ENCODE measurements at regions not wholly inside any gene's neighbourhood (a gene's known extent, or its start where the extent isn't known, plus 50 kb on each side); places are given as distances from the start of the nearest gene placed in this dataset.
"Not testable (repeated sequence)": the region's sequence is repeated elsewhere in the genome, so short reads cannot be mapped to it uniquely, and the experiment has no call there.

DNA sequence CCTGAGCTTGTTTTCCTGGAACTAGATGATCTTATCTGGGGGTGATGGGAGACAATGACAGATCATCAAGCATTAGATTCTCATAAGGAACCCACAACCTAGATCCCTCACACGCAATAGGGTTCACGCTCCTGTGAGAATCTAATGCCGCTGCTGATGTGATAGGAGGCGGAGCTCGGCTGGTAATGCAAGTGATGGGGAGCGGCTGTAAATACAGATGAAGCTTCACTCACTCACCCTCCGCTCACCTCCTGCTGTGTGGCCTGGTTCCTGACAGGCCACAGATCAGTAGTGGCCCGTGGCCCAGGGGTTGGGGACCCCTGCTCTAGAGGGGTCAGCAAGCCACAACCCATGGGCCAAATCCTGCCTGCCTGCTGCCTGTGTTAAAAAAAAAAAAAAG lies 435.9 kb downstream of the CD83 start:
- no peaks in the 10 kb centered on the region for H3K27me3 Mint-ChIP-seq
- no peaks in the 10 kb centered on the region for H3K9me3 Mint-ChIP-seq
- ATAC-seq (no peak), DNase-seq (ENCODE audit: low spot score) (no peak)
- H3K27ac Mint-ChIP-seq = no peak overlapping the region
- H3K4me3 Mint-ChIP-seq = no peak overlapping the region
- H3K4me1 Mint-ChIP-seq (ENCODE audit: low read depth in 2 of 2) = no peaks in the 10 kb centered on the region
- H3K36me3 Mint-ChIP-seq = no peaks in the 10 kb centered on the region

DNA sequence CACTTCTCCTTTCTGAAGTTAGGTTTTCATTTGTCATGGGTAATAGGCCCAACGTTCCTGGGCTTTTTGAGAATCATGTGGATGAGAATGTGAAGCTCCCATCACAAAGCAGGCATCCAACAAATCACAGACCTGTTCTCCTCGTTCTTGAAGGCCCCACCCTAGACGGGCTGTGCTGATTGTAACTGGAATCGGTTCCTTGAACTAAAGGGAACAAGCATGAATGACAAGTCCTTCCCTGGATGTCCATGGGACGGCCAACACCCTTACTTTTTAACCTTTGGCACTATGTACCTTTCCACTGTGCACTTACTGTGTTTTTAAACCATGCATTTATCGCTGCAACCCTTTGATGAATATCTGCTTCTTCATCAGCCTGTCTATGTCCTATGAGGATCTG lies 438.2 kb downstream of the CD83 start:
- Mint-ChIP-seq H3K4me1 (ENCODE audit: low read depth in 2 of 2) (no peaks in the 10 kb centered on the region), H3K4me3 (no peak overlapping the region), H3K27ac (no peak overlapping the region), H3K36me3 (no peaks in the 10 kb centered on the region), H3K27me3 (no peaks in the 10 kb centered on the region), H3K9me3 (no peaks in the 10 kb centered on the region)
- DNase-seq (ENCODE audit: low spot score) = no peak
- ATAC-seq = no peak

DNA sequence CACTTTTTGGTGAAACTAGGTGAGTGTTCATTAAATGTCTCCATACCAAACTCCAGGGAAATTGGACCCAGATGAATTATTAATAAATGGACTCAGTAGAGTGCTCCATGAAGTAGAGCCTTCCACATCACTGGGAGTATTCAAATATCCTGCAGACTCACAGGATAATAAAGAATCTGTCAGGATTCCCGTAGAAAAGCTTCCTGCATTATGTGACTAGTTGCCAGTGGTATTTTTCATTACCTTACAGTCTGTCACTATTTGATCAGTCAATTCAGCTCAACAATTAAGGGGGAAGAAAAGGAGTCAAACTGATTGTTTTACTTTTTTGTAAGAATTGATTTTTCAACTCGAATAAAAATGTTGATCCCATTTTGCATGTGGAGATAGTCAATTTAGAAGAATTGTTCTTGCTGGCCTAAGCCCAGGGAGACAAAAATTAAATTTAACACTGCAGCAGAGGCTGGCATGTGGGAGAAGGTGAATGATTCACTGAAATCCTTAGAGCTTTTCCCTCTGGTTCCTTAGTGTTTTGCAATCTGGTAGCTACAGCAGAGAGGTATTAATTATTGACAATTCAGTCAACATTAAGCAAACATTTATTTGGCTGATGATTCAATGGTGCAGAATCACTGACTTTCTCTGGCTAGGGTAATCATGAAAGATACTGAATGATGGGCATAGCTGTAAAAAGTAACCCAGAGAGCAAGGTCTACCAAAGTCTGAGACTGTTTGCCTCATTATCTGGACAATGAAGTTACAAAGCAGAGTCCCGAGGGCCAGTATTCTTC lies 442.4 kb downstream of the CD83 start:
- H3K4me1 Mint-ChIP-seq (ENCODE audit: low read depth in 2 of 2) = no peaks in the 10 kb centered on the region
- H3K27ac Mint-ChIP-seq = no peak overlapping the region
- peaks cover 3% of the 10 kb centered on the region for H3K9me3 Mint-ChIP-seq
- DNase-seq (ENCODE audit: low spot score) = no peak
- no peaks in the 10 kb centered on the region for H3K27me3 Mint-ChIP-seq
- H3K4me3 Mint-ChIP-seq = no peak overlapping the region
- H3K36me3 Mint-ChIP-seq = peaks cover 4% of the 10 kb centered on the region
- ATAC-seq = no peak

DNA sequence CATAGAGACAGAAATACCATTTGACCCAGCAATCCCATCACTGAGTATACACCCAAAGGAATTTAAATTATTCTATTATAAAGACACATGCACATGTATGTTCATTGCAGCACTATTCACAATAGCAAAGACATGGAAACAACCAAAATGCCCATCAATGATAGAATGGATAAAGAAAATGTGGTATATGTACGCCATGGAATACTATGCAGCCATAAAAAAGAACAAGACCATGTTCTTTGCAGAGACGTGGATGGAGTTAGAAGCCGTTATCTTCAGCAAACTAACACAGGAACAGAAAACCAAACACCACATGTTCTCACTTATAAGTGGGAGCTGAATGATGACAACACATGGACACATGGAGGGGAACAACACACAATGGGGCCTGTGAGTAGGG lies 444.0 kb downstream of the CD83 start:
- not testable (repeated sequence) for H3K36me3 Mint-ChIP-seq; H3K4me3 Mint-ChIP-seq; DNase-seq (ENCODE audit: low spot score); ATAC-seq; H3K9me3 Mint-ChIP-seq; H3K27me3 Mint-ChIP-seq; H3K4me1 Mint-ChIP-seq (ENCODE audit: low read depth in 2 of 2); H3K27ac Mint-ChIP-seq

DNA sequence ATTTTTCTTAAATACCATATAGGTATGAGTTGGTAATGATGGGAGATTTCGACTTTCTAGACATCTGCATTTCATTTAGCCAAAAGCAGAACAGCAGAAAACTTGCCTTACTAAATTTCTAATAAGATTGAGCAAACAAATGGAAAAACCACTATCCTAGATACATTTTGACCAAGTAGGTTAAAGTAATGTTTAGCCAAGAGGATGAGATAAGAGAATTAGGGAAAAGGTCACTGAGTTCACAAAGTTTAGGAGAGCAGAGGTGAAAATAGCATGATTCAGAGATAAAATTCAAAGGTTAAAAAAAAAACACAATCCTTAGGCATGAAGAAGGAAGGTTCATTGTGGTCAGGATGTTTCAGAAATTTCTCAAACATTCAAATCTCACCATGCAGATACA lies 450.3 kb downstream of the CD83 start:
- DNase-seq (ENCODE audit: low spot score) (no peak), ATAC-seq (no peak)
- H3K4me3 Mint-ChIP-seq = no peak overlapping the region
- no peak overlapping the region for H3K27ac Mint-ChIP-seq
- peaks cover 0 to 2% of the 10 kb centered on the region in 2 donors for H3K4me1 Mint-ChIP-seq (ENCODE audit: low read depth in 2 of 2)
- no peaks in the 10 kb centered on the region for H3K36me3 Mint-ChIP-seq
- no peaks in the 10 kb centered on the region for H3K9me3 Mint-ChIP-seq
- H3K27me3 Mint-ChIP-seq = peaks cover 3 to 6% of the 10 kb centered on the region in 2 donors

DNA sequence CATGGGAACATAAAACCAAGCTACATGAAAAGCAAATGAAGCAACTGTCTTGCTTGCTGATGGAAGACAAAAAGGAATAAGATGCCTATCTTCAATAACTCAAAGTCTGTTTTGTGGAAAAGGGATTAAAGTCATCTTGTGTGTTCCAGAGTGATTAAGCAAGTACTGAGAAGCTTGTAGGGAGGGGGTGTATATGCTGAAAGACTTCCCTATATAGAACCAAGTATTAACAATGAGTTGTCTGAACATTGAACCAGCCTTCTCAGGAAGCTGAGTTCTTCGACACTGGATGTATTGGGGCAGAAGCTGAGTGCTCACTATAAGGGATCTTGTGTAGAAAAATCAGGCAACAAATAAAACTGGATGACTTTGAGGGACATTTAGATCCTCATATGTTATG lies 451.8 kb downstream of the CD83 start:
- Mint-ChIP-seq H3K4me1 (ENCODE audit: low read depth in 2 of 2) (peaks cover 0 to 2% of the 10 kb centered on the region in 2 donors), H3K9me3 (no peaks in the 10 kb centered on the region), H3K36me3 (no peaks in the 10 kb centered on the region), H3K4me3 (no peak overlapping the region), H3K27ac (no peak overlapping the region), H3K27me3 (peaks cover 3 to 6% of the 10 kb centered on the region in 2 donors)
- no peak for ATAC-seq
- DNase-seq (ENCODE audit: low spot score) = no peak

GRCh38 chr6:14569874-14570273 lies 452.3 kb downstream of the CD83 start:
- not testable (repeated sequence) for H3K4me3 Mint-ChIP-seq; DNase-seq (ENCODE audit: low spot score); H3K9me3 Mint-ChIP-seq; H3K36me3 Mint-ChIP-seq; ATAC-seq; H3K4me1 Mint-ChIP-seq (ENCODE audit: low read depth in 2 of 2); H3K27me3 Mint-ChIP-seq; H3K27ac Mint-ChIP-seq

DNA sequence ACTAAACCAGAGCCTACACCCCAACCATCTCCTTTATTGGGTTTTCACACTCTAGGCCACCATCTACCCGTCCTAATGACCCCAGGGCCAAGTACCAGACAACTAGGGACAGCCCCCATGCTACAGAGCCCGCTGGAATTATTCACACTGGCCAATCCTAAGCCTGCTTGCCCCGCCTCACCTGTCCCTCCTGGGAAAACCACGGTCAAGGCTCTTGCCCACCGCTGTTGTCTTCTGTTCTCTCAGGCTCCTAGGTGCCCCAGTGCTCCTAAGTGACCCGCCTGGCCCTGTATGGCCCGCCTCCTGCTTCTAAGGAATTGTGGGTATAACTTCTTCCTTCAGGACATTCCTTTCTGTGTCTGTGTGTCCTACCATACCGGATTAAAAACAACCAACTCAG lies 453.4 kb downstream of the CD83 start:
- no peak overlapping the region for H3K27ac Mint-ChIP-seq
- no peak for ATAC-seq
- DNase-seq (ENCODE audit: low spot score) = no peak
- H3K4me1 Mint-ChIP-seq (ENCODE audit: low read depth in 2 of 2) = peaks cover 0 to 2% of the 10 kb centered on the region in 2 donors
- H3K9me3 Mint-ChIP-seq = peaks cover under 1% of the 10 kb centered on the region
- no peak overlapping the region for H3K4me3 Mint-ChIP-seq
- H3K36me3 Mint-ChIP-seq = no peaks in the 10 kb centered on the region
- H3K27me3 Mint-ChIP-seq = peaks cover 3 to 6% of the 10 kb centered on the region in 2 donors

DNA sequence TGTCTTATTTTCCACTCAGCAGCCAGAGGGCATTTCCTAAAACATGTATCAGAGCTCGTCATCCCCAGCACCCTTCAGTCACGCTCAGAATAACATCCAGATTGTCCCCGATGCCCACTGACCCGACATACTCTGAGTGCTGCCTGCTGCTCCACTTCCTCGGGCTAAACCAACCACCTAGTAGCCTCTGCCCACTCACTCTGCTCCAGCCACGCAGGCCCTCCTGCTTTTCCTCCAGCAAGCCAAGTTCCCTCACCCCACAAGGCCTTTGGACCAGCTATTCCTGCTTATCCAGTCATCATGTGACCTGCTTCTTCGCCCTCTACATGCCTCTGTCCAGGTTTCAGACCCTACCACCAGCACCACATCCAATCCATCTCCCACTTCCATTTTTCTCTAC lies 454.2 kb downstream of the CD83 start:
- H3K9me3 Mint-ChIP-seq = peaks cover 4% of the 10 kb centered on the region
- H3K27ac Mint-ChIP-seq = no peak overlapping the region
- DNase-seq (ENCODE audit: low spot score) (no peak), ATAC-seq (no peak)
- H3K36me3 Mint-ChIP-seq = no peaks in the 10 kb centered on the region
- peaks cover 0 to 2% of the 10 kb centered on the region in 2 donors for H3K4me1 Mint-ChIP-seq (ENCODE audit: low read depth in 2 of 2)
- H3K4me3 Mint-ChIP-seq = no peak overlapping the region
- H3K27me3 Mint-ChIP-seq = peaks cover 3 to 6% of the 10 kb centered on the region in 2 donors

DNA sequence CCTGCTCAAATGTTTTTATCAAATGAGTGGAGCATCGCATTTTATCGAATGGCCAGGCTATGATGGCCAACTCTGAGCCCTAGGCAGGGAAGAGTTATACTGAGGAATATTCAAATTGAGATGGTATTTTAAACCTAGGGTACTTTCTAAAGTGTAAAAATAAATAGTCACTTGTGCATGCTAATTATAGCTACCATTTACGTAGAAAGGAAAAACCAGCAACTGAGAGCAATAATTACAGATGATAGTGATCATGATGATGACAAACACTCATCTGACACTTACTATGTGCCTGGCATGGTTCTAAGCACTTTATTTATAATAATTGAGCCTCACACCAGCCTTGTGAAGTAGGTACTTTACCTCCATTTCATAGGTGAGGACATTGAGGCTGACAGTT lies 455.7 kb downstream of the CD83 start:
- DNase-seq (ENCODE audit: low spot score) (no peak), ATAC-seq (no peak)
- peaks cover 3 to 6% of the 10 kb centered on the region in 2 donors for H3K27me3 Mint-ChIP-seq
- H3K4me3 Mint-ChIP-seq = no peak overlapping the region
- H3K27ac Mint-ChIP-seq = no peak overlapping the region
- H3K9me3 Mint-ChIP-seq = peaks cover 4% of the 10 kb centered on the region
- no peaks in the 10 kb centered on the region for H3K36me3 Mint-ChIP-seq
- H3K4me1 Mint-ChIP-seq (ENCODE audit: low read depth in 2 of 2) = no peaks in the 10 kb centered on the region

DNA sequence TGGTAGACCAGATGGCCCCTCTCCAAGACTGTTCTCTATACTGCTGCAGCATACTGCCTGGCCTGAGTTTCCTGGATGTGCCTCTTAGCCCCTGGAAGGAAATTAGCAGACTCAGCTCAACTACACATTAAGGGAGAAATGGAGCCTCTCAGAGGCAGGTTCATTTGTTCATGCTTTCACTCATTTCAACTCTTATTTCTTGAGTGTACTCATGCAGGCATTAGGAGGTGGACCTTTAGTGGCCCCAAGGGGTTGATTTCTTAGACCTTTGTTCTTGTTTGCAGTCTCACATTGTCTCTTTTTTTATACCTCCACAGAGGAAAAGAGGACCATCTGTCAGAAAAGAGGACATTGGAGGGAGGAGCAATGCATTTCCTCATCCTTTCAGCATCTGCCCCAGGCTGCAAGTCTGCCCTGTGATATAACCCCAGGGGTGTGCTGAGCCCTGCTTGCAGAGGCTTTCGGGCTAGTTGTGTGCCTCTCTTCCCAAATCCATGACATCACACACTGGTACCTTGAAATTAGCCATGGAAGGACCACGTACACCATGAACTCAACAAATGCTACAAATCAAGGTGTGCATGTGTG lies 456.2 kb downstream of the CD83 start:
- Mint-ChIP-seq H3K27me3 (peaks cover 3 to 6% of the 10 kb centered on the region in 2 donors), H3K4me3 (no peak overlapping the region), H3K36me3 (no peaks in the 10 kb centered on the region), H3K27ac (no peak overlapping the region), H3K4me1 (ENCODE audit: low read depth in 2 of 2) (no peaks in the 10 kb centered on the region), H3K9me3 (peaks cover 4% of the 10 kb centered on the region)
- no peak for DNase-seq (ENCODE audit: low spot score)
- ATAC-seq = no peak

DNA sequence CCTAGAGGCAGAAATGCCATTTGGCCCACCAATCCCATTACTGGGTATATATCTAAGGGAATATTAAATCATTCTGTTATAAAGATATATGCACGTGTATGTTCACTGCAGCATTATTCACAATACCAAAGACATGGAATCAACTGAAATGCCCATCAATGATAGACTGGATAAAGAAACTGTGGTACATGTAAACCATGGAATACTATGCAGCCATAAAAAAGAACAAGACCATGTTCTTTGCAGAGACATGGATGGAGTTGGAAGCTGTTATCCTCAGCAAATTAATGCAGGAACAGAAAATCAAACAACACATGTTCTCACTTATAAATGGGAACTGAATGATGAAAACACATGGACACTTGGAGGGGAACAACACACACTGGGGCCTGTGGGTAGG lies 458.4 kb downstream of the CD83 start:
- Mint-ChIP-seq H3K9me3 (peaks cover 4% of the 10 kb centered on the region), H3K36me3 (no peaks in the 10 kb centered on the region), H3K4me3 (no peak overlapping the region), H3K27ac (no peak overlapping the region), H3K27me3 (peaks cover 0 to 6% of the 10 kb centered on the region in 2 donors), H3K4me1 (ENCODE audit: low read depth in 2 of 2) (no peaks in the 10 kb centered on the region)
- DNase-seq (ENCODE audit: low spot score) = no peak
- ATAC-seq = no peak

GRCh38 chr6:14578994-14579393 lies 461.4 kb downstream of the CD83 start:
- H3K27me3 Mint-ChIP-seq = peaks cover 0 to 7% of the 10 kb centered on the region in 2 donors
- ATAC-seq = no peak
- H3K4me1 Mint-ChIP-seq (ENCODE audit: low read depth in 2 of 2) = no peaks in the 10 kb centered on the region
- H3K4me3 Mint-ChIP-seq = no peak overlapping the region
- H3K9me3 Mint-ChIP-seq = peaks cover 4% of the 10 kb centered on the region
- no peak for DNase-seq (ENCODE audit: low spot score)
- no peak overlapping the region for H3K27ac Mint-ChIP-seq
- no peaks in the 10 kb centered on the region for H3K36me3 Mint-ChIP-seq

DNA sequence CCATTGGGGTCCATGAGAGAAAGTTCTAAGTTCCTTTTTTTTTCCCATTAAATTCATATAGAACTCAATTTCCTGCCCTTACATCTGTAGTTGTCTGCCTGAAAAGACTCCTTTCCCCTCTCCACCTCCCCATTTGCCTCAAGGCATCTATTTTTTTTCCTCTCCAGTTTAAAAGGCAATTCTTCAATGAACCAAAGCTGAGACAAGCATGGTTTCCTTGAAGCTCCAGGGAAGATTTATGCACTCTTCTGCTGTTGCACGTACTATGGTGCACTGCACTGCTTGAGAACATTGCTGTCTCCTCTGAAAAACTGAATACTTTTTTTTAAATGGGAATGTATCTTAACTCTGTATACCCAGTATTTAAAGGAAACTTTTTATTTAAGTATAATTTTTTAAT lies 465.2 kb downstream of the CD83 start:
- ATAC-seq = no peak

More for the DNA sequence above, 465.2 kb downstream of the CD83 start:
- Mint-ChIP-seq H3K27me3 (peaks cover 0 to 13% of the 10 kb centered on the region in 2 donors), H3K36me3 (no peaks in the 10 kb centered on the region), H3K4me1 (ENCODE audit: low read depth in 2 of 2) (no peaks in the 10 kb centered on the region), H3K9me3 (no peaks in the 10 kb centered on the region), H3K4me3 (no peak overlapping the region), H3K27ac (no peak overlapping the region)
- DNase-seq (ENCODE audit: low spot score) = no peak
